H1 (cell line): ENCODE measurements at regions not wholly inside any gene's neighbourhood (a gene's known extent, or its start where the extent isn't known, plus 50 kb on each side); places are given as distances from the start of the nearest gene placed in this dataset.

Experiments
- BCL11A ChIP-seq, 2 experiments: IDR thresholded peaks; one replicate each; pipeline ENCODE4 v1.6.1; 2011; ENCODE audit warnings: low read depth in 2 of 2, low read length in 2 of 2, mild to moderate bottlenecking in 2 of 2
- BRCA1 ChIP-seq: IDR thresholded peaks from 2 replicates; pipeline ENCODE4 v1.6.1; 2012; ENCODE audit warnings: low read depth, low read length, improper control_type of control experiment
- CHD7 ChIP-seq: fragments of 300-600 bp; sonication (generic); IDR thresholded peaks from 2 replicates; pipeline ENCODE4 v1.7.1; 2012; ENCODE audit warnings: low read length, moderate library complexity, mild to moderate bottlenecking, inconsistent platforms; ENCODE audit not compliant: insufficient replicate concordance
- EP300 ChIP-seq, 2 experiments: IDR thresholded peaks; 1 replicate in 1 of 2; 2 replicates in 1 of 2; pipeline ENCODE4 v1.6.1; 2011 to 2012; ENCODE audit warnings: low read depth in 2 of 2, low read length in 2 of 2, mild to moderate bottlenecking in 2 of 2, borderline replicate concordance in 1 of 2, inconsistent platforms in 1 of 2, moderate library complexity in 1 of 2
- GABPA ChIP-seq: IDR thresholded peaks from 2 replicates; pipeline ENCODE4 v1.6.1; 2011; ENCODE audit warnings: mild to moderate bottlenecking, low read length, moderate library complexity, borderline replicate concordance; ENCODE audit not compliant: insufficient read depth
- NANOG ChIP-seq: IDR thresholded peaks from 2 replicates; pipeline ENCODE4 v1.6.1; 2011; ENCODE audit warnings: low read length, low read depth, mild to moderate bottlenecking, inconsistent platforms; ENCODE audit not compliant: insufficient read depth, poor library complexity, severe bottlenecking
- NRF1 ChIP-seq: IDR thresholded peaks from 2 replicates; pipeline ENCODE4 v1.6.1; 2011; ENCODE audit warnings: mild to moderate bottlenecking, low read depth, low read length, improper control_type of control experiment
- RBBP5 ChIP-seq: IDR thresholded peaks from 2 replicates; pipeline ENCODE4 v1.7.1; 2012; ENCODE audit warnings: low read depth, mild to moderate bottlenecking, inconsistent platforms, low read length, moderate library complexity, borderline replicate concordance
- TF ChIP-seq, protein P1 (sequence below), 3 experiments: IDR thresholded peaks; 1 replicate in 2 of 3; 2 replicates in 1 of 3; pipeline versions ENCODE4 v1.5.1 to v1.6.1; 2011; ENCODE audit warnings: low read length in 3 of 3, mild to moderate bottlenecking in 3 of 3, inconsistent platforms in 2 of 3, low read depth in 1 of 3, moderate library complexity in 1 of 3; ENCODE audit not compliant: insufficient read depth in 1 of 3; ENCODE audit errors: control extremely low read depth in 1 of 3

DNA sequence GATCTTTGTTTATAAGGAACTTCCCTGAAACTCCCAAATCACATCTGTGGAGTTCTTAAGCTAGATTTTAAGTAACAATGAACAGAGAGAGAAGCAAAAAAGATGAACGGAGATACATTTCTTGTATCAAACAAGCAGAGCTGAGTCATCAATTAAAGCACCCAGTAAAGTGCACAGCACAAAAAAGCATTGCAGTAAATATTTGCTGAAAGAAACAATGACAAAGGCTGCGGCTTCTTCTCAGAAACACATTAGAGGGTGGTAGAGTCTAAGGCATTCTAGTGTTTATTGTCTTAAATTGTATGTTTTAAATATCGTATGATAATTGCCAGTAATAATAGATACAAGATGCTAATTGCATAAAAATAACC lies 941.6 kb upstream of the CHORDC1 start (continued):
- TF ChIP-seq CHD7 = no peak
- no peak for TF ChIP-seq RBBP5
- TF ChIP-seq GABPA = no peak
- TF ChIP-seq NANOG = no peak
- TF ChIP-seq, protein P1, sequence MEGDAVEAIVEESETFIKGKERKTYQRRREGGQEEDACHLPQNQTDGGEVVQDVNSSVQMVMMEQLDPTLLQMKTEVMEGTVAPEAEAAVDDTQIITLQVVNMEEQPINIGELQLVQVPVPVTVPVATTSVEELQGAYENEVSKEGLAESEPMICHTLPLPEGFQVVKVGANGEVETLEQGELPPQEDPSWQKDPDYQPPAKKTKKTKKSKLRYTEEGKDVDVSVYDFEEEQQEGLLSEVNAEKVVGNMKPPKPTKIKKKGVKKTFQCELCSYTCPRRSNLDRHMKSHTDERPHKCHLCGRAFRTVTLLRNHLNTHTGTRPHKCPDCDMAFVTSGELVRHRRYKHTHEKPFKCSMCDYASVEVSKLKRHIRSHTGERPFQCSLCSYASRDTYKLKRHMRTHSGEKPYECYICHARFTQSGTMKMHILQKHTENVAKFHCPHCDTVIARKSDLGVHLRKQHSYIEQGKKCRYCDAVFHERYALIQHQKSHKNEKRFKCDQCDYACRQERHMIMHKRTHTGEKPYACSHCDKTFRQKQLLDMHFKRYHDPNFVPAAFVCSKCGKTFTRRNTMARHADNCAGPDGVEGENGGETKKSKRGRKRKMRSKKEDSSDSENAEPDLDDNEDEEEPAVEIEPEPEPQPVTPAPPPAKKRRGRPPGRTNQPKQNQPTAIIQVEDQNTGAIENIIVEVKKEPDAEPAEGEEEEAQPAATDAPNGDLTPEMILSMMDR (IDR thresholded peaks at IDR 0.05; ENCODE audit: control extremely low read depth in 1 of 3, insufficient read depth in 1 of 3, low read depth in 1 of 3, low read length in 3 of 3) = no peak
- no peak for TF ChIP-seq BCL11A (IDR thresholded peaks at IDR 0.05; ENCODE audit: low read depth in 2 of 2, low read length in 2 of 2)
- TF ChIP-seq NRF1 = no peak
- no peak for TF ChIP-seq EP300 (IDR thresholded peaks at IDR 0.05; ENCODE audit: borderline replicate concordance in 1 of 2, low read depth in 2 of 2, low read length in 2 of 2)
- no peak for TF ChIP-seq BRCA1
